ENCODE measurements at regions not wholly inside any gene's neighbourhood (a gene's known extent, or its start where the extent isn't known, plus 50 kb on each side); places are given as distances from the start of the nearest gene placed in this dataset.

- Mint-ChIP-seq H3K27ac (no peak overlapping the region), H3K4me3 (no peak overlapping the region), H3K27me3 (peaks cover 6% of the 10 kb centered on the region), H3K36me3 (no peaks in the 10 kb centered on the region), H3K4me1 (ENCODE audit: unreplicated experiment) (peaks cover 5% of the 10 kb centered on the region), H3K9me3 (no peaks in the 10 kb centered on the region)
- no peak for TF ChIP-seq CTCF (conservative IDR thresholded peaks at IDR 0.05)
- no peak for DNase-seq (ENCODE audit: extremely low spot score, unreplicated experiment)
Observed at GRCh38 chr1:14508613-14509012, 89.9 kb upstream of the KAZN start.

GRCh38 chr1:14511166-14511680 lies 87.3 kb upstream of the KAZN start:
- Mint-ChIP-seq H3K4me1 (ENCODE audit: unreplicated experiment) (peaks cover 5% of the 10 kb centered on the region), H3K9me3 (no peaks in the 10 kb centered on the region), H3K27ac (no peak overlapping the region), H3K4me3 (no peak overlapping the region), H3K36me3 (no peaks in the 10 kb centered on the region), H3K27me3 (peaks cover 2% of the 10 kb centered on the region)
- TF ChIP-seq CTCF (conservative IDR thresholded peaks at IDR 0.05), result no peak
- no peak for DNase-seq (ENCODE audit: extremely low spot score, unreplicated experiment)

- TF ChIP-seq CTCF (conservative IDR thresholded peaks at IDR 0.05), result no peak
- DNase-seq (ENCODE audit: extremely low spot score, unreplicated experiment), result no peak
- H3K36me3 Mint-ChIP-seq, result no peaks in the 10 kb centered on the region
- H3K27me3 Mint-ChIP-seq, result peaks cover 2% of the 10 kb centered on the region
- no peaks in the 10 kb centered on the region for H3K9me3 Mint-ChIP-seq
- H3K4me3 Mint-ChIP-seq, result no peak overlapping the region
- H3K4me1 Mint-ChIP-seq (ENCODE audit: unreplicated experiment), result peaks cover 4% of the 10 kb centered on the region
- no peak overlapping the region for H3K27ac Mint-ChIP-seq
Observed at GRCh38 chr1:14511796-14512585, 86.5 kb upstream of the KAZN start.

- DNase-seq (ENCODE audit: extremely low spot score, unreplicated experiment), result no peak
- TF ChIP-seq CTCF (conservative IDR thresholded peaks at IDR 0.05), result no peak
- no peaks in the 10 kb centered on the region for H3K36me3 Mint-ChIP-seq
- no peaks in the 10 kb centered on the region for H3K9me3 Mint-ChIP-seq
- no peak overlapping the region for H3K27ac Mint-ChIP-seq
- peaks cover 2% of the 10 kb centered on the region for H3K27me3 Mint-ChIP-seq
- H3K4me1 Mint-ChIP-seq (ENCODE audit: unreplicated experiment), result no peaks in the 10 kb centered on the region
- no peak overlapping the region for H3K4me3 Mint-ChIP-seq
Observed at GRCh38 chr1:14513111-14513510, 85.4 kb upstream of the KAZN start.

GRCh38 chr1:14514739-14515138 lies 83.7 kb upstream of the KAZN start:
- H3K9me3 Mint-ChIP-seq, result no peaks in the 10 kb centered on the region
- H3K27me3 Mint-ChIP-seq, result peaks cover 2% of the 10 kb centered on the region
- no peaks in the 10 kb centered on the region for H3K4me1 Mint-ChIP-seq (ENCODE audit: unreplicated experiment)
- no peak for TF ChIP-seq CTCF (conservative IDR thresholded peaks at IDR 0.05)
- no peak overlapping the region for H3K4me3 Mint-ChIP-seq
- H3K27ac Mint-ChIP-seq, result no peak overlapping the region
- H3K36me3 Mint-ChIP-seq, result no peaks in the 10 kb centered on the region
- no peak for DNase-seq (ENCODE audit: extremely low spot score, unreplicated experiment)

All from type B pancreatic cell (in vitro differentiated cells).